ENCODE measurements at regions not wholly inside any gene's neighbourhood (a gene's known extent, or its start where the extent isn't known, plus 50 kb on each side); places are given as distances from the start of the nearest gene placed in this dataset.
"Not testable (repeated sequence)": the region's sequence is repeated elsewhere in the genome, so short reads cannot be mapped to it uniquely, and the experiment has no call there.

DNA sequence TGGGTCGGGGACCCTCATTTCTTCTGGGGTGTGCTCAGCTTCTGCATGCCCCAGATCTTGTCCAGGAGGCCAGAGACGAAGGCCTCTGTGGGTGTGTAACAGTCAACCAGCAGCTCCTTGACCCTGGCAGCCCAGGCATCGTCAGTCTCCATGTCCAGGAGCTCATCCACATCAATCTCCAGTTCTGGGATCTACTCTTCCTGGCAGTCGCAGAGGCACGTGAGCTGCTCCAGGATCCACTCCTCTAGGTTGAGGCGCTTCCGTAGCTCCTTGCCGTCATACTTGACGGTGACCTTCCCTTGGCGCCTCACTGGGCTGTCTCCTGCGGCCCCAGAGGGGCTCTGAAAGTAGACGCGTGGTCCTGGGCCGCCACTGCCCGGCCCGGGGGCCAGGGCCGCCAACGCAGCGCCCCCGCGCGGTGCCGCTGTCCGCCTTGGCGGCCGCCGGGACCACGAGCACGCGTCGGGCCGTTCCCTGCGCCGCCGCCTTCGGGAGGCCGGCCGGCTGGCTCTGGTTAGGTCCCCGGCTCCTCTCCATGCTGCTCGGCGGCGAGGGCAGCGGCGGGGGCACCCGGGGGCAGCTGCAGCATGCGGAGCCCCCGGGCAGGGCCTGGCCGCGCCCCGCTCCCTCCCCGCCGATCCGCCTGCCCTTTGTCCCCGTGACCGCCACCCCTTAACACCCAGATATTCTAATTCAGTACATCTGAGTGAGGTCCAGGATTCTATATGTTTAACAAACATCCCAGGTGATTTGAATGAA, 170.5 kb downstream of the SEPTIN7 start:
- no peak for DNase-seq (ENCODE audit: low read depth, low spot score)

DNA sequence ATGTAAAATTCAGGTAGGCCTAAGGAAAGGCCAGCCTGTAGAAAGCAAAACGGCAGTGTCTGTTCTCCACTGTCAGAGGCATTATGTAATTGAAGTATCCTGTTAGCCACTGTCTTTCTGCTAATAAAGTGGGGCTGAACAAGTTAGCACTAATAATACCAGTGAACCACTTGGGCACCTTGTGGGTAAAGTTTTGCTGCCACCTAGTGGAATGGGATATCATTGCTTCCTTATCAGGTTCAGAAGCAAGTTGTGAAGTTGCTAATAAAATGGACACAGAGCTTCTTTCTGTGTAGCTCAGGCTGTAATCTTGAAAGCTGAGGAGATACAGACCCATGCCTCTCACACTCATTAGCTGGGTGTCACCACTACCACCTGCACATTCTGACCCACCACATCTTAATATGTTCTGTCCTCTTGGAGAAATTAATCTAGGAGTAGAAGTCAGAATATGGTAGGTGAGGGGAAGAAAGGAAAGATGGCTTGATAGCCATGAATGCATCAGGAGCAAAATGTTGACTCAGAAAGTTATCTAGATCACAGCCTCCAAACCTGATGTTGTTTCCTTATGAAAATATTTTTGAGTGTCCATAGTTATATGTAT, 175.1 kb downstream of the SEPTIN7 start:
- no peak for DNase-seq (ENCODE audit: low read depth, low spot score)

DNA sequence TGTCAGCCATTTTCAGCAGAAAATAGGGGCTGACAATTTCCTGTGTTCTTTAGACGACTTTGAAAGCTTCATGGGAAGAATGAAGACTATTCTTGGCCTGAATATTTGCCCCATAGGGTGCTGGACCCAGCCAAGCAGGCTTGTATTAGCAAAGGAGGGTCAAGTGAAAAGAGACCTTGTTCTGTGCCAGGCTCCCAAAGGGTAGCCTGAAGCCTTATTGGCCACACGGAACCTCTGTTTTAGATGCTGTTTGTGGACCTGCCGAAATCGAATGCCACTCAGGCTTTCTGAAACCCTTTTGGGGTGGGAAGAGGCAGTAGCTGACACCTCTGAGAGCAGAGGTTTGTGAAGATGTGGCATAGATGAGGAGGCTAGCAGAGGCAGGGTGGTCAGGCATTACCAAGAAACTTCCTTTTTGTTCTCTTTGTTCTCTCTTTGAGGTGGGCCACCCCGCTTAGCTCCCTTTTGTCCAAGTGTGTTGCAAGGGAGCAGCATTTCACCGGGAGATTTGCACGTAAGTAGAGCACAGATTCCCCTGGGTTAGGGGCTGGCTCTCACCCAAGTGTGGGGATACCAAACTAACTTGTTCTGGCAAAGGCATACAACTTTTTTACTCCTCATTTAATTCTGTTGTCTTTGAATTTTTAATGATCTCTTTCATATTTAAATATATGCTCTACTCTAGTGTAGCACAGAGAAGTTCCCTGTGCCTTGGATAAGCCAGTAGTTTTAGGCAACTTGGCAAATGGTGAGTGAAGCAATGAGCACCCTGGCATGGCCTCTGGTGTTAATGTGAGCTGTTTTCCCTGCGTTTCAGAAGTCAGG, 174.0 kb upstream of the EEPD1 start:
- DNase-seq (ENCODE audit: low read depth, low spot score) = not testable (repeated sequence)

DNA sequence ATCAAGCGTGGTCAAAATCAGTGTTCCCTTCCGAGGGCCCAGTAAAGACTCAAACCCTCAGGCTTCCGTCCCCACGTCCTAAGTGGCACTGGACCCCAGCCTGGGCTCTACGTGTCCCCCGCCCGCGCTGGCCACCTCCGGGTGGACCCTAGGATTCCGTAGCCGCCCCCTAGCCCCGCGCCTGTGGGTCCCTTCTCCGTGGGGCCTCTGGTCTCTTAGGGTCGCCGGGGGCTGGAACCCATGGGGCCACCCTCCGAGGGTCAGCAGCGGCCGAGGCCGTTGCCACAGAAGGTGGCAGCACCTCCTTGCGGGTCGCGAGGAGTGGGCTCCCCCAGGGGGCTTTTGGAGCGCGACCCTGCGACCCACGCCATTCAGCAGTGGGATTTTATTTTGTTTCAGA, 170.5 kb upstream of the EEPD1 start:
- no peak for DNase-seq (ENCODE audit: low read depth, low spot score)

DNA sequence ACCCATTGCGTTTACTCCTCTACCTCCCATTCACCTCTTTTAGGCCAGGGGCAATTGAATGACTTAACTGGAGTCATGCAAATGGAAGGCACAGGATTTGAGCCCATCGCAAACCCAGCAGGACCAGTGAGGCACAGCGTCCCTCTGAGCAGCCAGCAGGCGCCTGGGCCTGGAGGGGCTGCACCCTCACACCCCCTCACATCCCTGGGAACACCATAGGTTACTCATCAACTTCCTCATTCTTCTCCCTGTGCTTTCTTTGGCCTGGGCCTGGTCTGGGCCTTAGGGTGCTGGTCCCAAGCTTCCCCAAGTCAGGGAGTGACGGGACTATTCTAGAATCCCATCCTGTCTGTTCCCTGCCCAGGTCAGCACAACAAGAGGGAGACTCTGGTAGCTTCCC, 169.4 kb upstream of the EEPD1 start:
- no peak for DNase-seq (ENCODE audit: low read depth, low spot score)

DNA sequence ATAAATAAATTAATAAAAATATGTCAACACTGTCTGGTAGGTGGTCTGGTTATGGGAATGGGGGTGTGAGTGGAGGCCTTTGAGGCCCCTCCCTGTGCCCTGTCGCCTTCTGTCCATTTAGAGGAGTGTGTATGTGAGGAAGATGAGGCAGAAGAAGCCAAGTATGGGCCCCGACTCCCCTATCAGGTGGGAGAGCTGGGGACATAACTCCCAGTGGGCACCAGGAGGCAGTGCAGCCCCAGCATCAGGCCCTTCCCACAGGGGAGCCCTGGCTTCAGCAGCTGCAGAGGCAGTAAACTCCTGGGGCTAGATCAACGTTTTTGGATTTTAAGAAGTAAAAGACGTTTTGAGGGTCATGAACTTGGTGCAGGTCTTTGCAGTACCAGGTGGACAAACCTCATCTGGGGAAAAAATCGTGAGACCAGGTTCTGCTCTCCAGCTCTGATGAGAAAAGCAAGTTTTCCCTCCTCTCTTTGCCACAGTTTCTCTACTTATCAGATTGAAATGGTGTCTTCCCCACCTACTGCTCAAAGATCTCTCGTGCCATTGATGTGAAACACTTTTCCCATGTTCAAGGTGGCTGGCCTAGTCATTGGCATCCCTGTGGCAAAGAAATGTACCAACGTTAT, 167.8 kb upstream of the EEPD1 start:
- peak; percentile 46 for DNase-seq (ENCODE audit: low read depth, low spot score)

DNA sequence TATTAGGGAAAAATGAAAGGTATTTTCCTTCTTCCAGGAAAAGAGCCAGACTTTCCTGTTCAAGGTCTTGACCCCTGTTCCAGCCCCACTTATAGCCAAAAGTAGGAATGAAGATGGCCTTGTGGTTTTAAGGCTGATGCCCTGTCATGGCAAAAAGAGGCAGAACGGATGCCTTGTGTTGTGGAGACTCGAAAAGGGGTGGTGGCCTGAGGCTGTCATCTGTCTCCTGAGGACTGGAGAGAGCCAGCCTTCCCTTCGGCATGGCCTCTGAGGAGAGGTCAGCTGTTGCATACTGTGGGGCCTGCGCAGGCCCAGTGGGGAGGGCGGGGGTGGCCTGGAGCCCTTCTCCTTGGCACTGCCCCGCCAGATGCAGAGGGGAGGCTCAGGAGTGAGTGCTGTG, 166.0 kb upstream of the EEPD1 start:
- no peak for DNase-seq (ENCODE audit: low read depth, low spot score)

DNA sequence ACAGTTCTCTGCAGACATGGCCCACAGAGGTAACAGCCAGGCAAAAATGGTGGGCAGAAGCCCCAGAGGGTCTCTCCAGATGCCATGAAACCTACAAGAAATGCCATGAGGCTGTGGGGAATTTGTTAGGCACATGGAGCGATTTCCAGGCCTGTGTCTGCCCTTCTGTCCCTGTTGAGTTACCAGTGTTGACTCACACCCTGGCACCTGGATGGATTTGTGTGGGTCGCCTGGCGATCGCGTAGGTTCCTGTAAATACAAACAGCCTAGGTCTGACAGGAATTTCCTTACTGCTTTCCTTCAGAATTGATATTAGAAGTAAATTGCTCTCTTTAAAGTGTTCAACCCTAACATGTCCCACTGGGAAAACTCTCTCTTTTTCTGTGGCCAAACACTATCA, 164.9 kb upstream of the EEPD1 start:
- DNase-seq (ENCODE audit: low read depth, low spot score) = no peak

DNA sequence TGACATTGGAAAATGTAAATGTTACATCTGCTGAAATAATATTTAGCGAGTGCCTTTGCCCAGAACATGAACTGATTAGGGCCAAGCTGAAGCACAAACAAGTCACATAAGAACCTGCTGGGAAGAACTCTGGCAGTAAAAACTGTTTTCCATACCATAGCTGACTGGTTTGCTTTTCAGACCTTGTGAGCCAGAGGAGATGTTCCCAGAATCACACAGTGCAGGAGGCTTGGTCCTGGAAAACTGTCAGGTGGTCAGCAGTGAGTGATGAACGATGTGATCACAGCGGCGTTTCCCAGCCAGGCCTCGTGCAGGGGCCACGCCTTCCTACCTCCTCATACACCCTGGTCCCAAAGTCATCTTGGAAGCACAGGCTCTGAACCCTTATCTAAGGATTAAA, 164.2 kb upstream of the EEPD1 start:
- no peak for DNase-seq (ENCODE audit: low read depth, low spot score)

DNA sequence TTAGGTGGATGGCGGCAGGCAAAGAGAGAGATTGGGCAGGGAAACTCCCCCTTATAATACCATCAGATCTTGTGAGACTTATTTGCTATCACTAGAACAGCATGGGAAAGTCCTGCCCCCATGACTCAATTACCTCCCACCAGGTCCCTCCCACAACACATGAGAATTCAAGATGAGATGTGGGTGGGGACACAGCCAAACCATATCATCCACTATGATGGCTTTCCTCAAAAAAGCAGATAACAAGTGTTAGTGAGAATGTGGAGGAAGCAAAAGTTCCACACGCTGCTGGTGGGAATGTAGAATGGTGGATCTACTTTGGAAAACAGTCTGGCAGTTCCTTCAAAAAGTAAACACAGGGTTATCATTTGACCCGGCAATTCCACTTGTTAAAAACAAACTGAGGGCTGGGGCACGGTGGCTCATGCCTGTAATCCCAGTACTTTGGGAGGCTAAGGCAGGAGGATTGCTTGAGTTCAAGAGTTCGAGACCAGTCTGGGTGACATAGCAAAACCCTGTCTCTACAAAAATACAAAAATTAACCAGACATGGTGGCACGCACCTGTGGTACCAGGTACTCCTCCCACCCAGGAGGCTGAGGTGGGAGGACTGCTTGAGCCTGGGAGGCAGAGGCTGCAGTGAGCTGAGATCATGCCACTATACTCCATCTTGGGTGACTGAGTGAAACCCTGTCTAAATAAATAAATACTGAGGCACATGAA, 161.4 kb upstream of the EEPD1 start:
- no peak for DNase-seq (ENCODE audit: low read depth, low spot score)

DNA sequence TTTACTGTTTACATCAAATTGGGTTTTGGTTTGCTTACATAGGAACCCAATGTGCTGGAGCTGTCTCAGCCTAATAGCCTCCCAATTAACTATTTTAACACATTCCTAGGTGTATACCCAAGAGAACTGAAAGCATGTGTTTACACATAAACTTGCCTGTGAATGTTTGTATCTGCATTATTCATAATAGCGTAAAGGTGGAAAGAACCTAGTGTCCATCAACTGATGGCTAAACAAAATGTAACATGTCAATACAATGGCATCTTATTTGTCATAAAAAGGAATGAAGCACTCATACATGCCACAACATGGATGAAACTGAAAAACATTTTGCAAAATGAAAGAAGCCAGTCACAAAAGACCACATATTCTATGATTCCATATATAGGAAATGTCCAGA, 160.6 kb upstream of the EEPD1 start:
- DNase-seq (ENCODE audit: low read depth, low spot score) = no peak

DNA sequence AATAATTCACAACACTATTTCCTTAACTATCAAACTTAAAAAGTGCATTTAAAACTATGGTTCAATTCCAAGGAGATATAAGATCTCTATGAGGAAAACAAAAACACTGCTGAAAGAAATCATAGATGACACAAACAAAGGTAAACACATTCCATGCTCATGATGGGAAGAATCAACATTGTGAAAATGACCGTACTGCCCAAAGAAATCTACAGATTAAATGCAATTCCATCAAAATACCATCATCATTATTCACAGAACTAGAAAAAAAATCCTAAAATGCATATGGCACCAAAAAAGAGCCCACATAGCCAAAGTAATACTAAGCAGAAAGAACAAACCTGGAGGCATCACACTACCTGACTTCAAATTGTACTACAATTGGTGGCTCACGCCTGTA, 159.9 kb upstream of the EEPD1 start:
- no peak for DNase-seq (ENCODE audit: low read depth, low spot score)

DNA sequence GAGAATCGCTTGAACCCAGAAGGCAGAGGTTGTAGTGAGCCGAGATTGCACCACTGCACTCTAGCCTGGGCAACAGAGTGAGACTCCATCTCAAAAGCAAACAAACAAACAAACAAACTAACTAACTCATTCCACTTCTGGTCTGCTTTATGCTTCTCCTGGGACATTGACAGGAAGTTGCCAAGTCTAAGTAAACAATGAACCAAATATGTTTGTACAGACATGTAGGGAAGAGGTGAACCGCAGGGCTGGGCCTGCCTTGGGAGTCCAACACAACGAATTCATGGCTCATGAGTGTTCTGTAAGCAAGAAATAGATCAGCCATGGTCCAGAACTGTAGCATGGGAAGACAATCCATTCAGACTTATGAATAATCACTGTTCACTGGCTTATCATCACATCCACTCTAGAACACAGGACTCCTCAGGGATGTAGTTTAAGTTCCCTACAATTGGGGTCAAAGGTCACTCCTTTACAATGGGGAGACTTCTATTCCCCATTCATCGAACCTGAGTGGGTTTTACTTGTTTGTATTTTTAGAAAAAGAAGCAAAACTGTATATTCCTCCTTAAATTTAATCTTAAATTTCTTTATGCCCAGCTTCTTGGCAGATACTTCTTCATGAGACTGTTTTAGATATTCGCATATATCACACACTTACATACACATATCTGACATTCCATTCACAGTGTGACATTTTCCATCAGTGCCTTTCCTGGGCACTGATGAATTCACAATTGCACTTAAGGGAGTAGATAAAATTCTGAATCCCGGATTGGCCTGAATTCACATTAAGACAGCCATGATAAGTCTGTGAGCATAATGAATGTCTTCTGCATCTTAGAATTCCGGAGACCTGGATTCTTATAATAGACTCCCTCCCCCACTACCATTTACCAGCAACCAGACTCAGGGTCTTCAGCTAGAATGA, 159.1 kb upstream of the EEPD1 start:
- DNase-seq (ENCODE audit: low read depth, low spot score) = no peak

DNA sequence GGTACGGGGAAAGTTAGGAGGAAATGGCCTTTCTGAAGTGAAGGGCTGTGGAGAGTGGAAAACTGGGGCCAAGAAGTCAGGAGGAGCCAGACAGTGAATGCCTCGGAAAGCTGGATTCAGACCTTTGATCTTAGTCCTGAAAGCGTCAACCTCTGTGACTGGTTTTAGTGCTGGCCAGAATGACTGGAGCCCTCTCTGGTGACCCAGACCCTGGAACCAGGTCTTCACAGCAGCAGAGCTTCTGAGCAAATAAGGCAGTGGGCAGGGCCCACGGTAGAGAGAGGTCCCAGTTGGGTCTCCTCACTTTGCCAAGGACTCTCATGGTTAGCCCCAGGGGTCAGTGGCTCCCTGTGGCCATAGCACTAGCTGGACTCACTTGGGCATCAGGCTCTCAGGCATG, 157.7 kb upstream of the EEPD1 start:
- no peak for DNase-seq (ENCODE audit: low read depth, low spot score)

DNA sequence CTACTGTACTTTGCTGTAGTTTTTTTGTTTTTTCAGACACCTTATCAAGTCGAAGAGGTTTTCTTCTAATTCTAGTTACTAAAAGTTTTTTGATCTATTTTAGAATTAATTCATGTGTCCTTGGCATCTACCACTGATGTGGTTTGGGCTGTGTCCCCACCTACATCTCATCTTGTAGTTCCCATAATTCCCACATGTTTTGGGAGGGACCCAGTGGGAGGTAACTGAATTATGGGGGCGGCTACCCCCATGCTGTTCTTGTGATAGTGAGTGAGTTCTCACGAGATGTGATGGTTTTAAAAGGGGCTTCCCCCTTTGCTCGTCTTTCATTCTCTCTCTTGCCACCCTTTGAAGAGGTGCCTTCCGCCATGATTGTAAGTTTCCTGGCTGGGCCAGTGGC, 154.6 kb upstream of the EEPD1 start:
- no peak for DNase-seq (ENCODE audit: low read depth, low spot score)

DNA sequence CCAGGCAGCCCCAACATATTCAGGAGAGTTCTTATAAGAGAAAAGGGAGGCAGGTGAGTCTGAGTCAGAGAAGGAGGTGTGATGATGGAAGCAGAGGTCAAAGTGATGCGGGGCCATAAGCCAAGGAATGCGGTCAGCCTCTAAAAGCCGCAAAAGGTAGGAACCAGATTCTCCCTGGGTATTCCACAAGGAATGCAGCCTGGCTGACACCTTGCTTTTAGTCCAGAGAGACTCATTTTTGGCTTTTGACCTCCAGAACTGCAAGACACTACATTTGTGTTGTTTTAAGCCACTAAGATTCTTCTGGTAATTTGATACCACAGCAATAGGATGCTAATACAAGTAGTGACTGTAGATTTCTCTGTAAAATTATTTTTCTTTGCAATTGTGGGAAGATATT, 151.5 kb upstream of the EEPD1 start:
- no peak for DNase-seq (ENCODE audit: low read depth, low spot score)

DNA sequence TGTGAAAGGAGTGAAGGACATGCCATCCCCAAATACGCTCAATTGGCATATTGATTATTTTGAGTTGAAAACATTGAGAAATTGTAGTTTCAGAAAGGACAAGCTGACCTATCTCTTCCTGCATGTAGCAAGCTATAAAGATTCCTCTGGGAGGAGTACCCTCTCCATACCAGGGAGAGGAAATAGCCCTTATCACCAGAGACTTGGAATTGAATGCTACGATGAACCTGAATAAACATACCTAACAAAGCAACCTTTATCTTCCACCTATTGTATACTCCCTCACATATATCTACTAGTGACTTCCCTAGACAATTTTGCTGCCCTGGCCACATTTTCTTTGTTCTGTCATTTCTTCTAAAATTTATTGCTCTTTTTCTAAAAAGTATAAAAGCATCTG, 150.2 kb upstream of the EEPD1 start:
- DNase-seq (ENCODE audit: low read depth, low spot score) = no peak

DNA sequence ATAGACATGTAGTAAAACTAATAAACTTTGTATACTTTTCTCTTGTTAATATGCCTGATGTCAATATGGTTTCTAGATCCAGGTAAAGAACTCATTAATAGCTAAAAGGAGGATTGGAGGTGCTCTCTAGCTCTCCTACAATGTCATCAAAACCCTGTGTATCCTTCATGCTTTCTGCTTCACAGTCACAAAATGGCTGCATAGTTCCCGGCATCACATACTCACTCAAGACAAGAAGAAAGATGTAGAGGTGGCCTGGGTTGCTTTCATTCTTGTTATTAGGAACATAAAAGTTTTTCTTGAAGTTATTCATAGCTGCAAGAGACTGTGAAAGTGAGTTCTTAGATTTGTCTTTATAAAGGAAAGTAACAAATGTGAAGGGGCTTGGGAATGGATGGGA, 149.7 kb upstream of the EEPD1 start:
- DNase-seq (ENCODE audit: low read depth, low spot score) = no peak

DNA sequence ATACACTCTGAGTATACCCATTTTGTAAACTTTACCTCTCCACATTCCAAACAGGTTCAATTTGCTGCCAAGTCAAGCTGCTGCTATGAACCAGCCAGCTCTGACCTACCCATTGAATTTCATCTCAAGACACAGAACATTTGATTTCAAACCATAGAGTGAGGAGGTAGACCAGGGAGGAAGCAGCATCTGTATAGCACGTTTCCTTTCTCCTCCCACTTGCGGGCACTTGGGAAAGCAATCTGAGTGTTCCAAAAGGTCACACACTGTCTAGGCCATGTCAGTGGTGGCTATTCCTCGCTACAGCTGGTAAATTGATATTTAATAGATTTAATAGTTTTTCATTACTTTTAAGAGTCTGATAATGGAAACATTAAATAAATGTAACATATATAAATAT, 147.8 kb upstream of the EEPD1 start:
- no peak for DNase-seq (ENCODE audit: low read depth, low spot score)

DNA sequence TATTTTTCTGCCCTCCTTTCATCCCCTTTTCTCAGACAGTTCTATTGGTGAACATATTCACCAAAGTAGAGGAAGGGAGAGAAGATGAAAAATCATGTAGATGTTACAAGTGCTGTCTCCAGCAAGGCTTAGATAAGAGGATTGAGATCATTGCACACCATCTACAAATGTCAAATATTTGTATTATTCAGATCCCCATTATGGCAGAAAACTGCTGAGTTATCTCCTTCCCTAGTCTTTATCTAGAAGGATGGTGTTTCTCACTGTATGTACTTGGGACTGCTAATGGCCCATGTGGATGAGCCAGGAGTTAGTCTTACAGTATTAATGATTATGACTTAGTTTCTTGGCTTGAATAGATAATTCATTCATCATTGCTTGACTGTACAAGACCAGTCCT, 147.2 kb upstream of the EEPD1 start:
- DNase-seq (ENCODE audit: low read depth, low spot score) = no peak
